ENCODE measurements at regions not wholly inside any gene's neighbourhood (a gene's known extent, or its start where the extent isn't known, plus 50 kb on each side); places are given as distances from the start of the nearest gene placed in this dataset.

GRCh38 chr7:112634107-112634506 lies 153.3 kb downstream of the LSMEM1 start:
- no TSS peak for BruUV-seq (replicated peaks)
- CTCF ChIA-PET = no interaction called here

GRCh38 chr7:112635742-112636141 lies 154.5 kb downstream of the TMEM168 start:
- ATAC-seq (no peak), DNase-seq (ENCODE audit: low read depth, low spot score) (no peak)
- POLR2A ChIA-PET = no interaction called here
- Histone ChIP-seq H3K4me3 (ENCODE audit: low read depth in 2 of 2, low read length in 2 of 2) (no peak overlapping the region), H3K9me3 (ENCODE audit: control insufficient read depth, insufficient read depth, low read depth, low read length) (no peaks in the 10 kb centered on the region), H3K36me3 (ENCODE audit: control insufficient read depth, insufficient read depth, low read length) (no peaks in the 10 kb centered on the region), H3K4me1 (ENCODE audit: control insufficient read depth, insufficient read depth, low read length) (no peaks in the 10 kb centered on the region), H3K27me3 (ENCODE audit: control insufficient read depth, insufficient read depth, low read length) (no peaks in the 10 kb centered on the region), H3K27ac (ENCODE audit: low read length) (no peak overlapping the region)
- no peak for TF ChIP-seq POLR2AphosphoS5 (IDR thresholded peaks at IDR 0.05; ENCODE audit: low read depth, low read length)
- no peak for TF ChIP-seq CTCF (IDR thresholded peaks at IDR 0.05)
- no peak for TF ChIP-seq REST (IDR thresholded peaks at IDR 0.05; ENCODE audit: insufficient read depth in 1 of 2, low read depth in 2 of 2, low read length in 1 of 2)
- no peak for TF ChIP-seq TCF7L2 (IDR thresholded peaks at IDR 0.05; ENCODE audit: low read depth, low read length)
- no peak for TF ChIP-seq SIN3A (IDR thresholded peaks at IDR 0.05; ENCODE audit: borderline replicate concordance, insufficient read depth, low read depth, low read length)
- in situ Hi-C loops (cut with HindIII; ENCODE audit: low pct_unique_long_range_greater_than_20kb, low sequenced_read_pairs) (no loop called here), intact Hi-C loops (cut with micrococcal nuclease; ENCODE audit: unreplicated experiment) (no loop called here)
- BruUV-seq (replicated peaks) = no TSS peak
- CTCF ChIA-PET = no interaction called here

More at GRCh38 chr7:112634107-112634506, 153.3 kb downstream of the LSMEM1 start:
- intact Hi-C loops (cut with micrococcal nuclease; ENCODE audit: unreplicated experiment) = no loop called here
- POLR2A ChIA-PET = no interaction called here
- TF ChIP-seq SIN3A (IDR thresholded peaks at IDR 0.05; ENCODE audit: borderline replicate concordance, insufficient read depth, low read depth, low read length) = no peak
- TF ChIP-seq REST (IDR thresholded peaks at IDR 0.05; ENCODE audit: insufficient read depth in 1 of 2, low read depth in 2 of 2, low read length in 1 of 2) = no peak
- no peak for TF ChIP-seq POLR2AphosphoS5 (IDR thresholded peaks at IDR 0.05; ENCODE audit: low read depth, low read length)
- TF ChIP-seq CTCF (IDR thresholded peaks at IDR 0.05) = no peak
- TF ChIP-seq TCF7L2 (IDR thresholded peaks at IDR 0.05; ENCODE audit: low read depth, low read length) = no peak
- no peaks in the 10 kb centered on the region for H3K9me3 ChIP-seq (ENCODE audit: control insufficient read depth, insufficient read depth, low read depth, low read length)
- ATAC-seq = no peak
- H3K36me3 ChIP-seq (ENCODE audit: control insufficient read depth, insufficient read depth, low read length) = no peaks in the 10 kb centered on the region
- DNase-seq (ENCODE audit: low read depth, low spot score) = no peak
- H3K4me1 ChIP-seq (ENCODE audit: control insufficient read depth, insufficient read depth, low read length) = no peaks in the 10 kb centered on the region
- no peak overlapping the region for H3K4me3 ChIP-seq (ENCODE audit: low read depth in 2 of 2, low read length in 2 of 2)
- H3K27me3 ChIP-seq (ENCODE audit: control insufficient read depth, insufficient read depth, low read length) = no peaks in the 10 kb centered on the region
- in situ Hi-C loops (cut with HindIII; ENCODE audit: low pct_unique_long_range_greater_than_20kb, low sequenced_read_pairs) = no loop called here
- H3K27ac ChIP-seq (ENCODE audit: low read length) = no peak overlapping the region

Data from Panc1 (cell line).